Vagina (tissue), 2 donors: ENCODE measurements at regions not wholly inside any gene's neighbourhood (a gene's known extent, or its start where the extent isn't known, plus 50 kb on each side); places are given as distances from the start of the nearest gene placed in this dataset.

Experiments used
- DNase-seq, 2 donors: peaks; one replicate each; pipeline ENCODE4 v3.0.0-alpha.2; 2017; ENCODE audit errors: extremely low spot score in 2 of 2
- H3K27ac ChIP-seq: fragments of 200-600 bp; sonication (generic); one replicate; pipeline ENCODE4 v1.5.1; 2019
- H3K27me3 ChIP-seq: fragments of 200-600 bp; sonication (generic); one replicate; pipeline ENCODE4 v1.5.1; 2019
- H3K36me3 ChIP-seq, 2 donors: fragments of 200-600 bp; sonication (generic); one replicate each; pipeline ENCODE4 v1.5.1; 2017 to 2019
- H3K4me1 ChIP-seq: fragments of 200-600 bp; sonication (generic); one replicate; pipeline ENCODE4 v1.5.1; 2019
- H3K4me3 ChIP-seq, 2 donors: fragments of 200-600 bp; sonication (generic); 1 replicate in 1 of 2; 2 replicates in 1 of 2; pipeline ENCODE4 v1.5.1; 2016 to 2019
- H3K9me3 ChIP-seq: fragments of 200-600 bp; sonication (generic); one replicate; pipeline ENCODE4 v1.5.1; 2019
- CTCF ChIP-seq, 3 experiments: fragments of 450-650 bp in 2 of 3; fragments of 200-600 bp in 1 of 3; sonication (generic) in 1 of 3; IDR thresholded peaks; one replicate each; pipeline ENCODE4 v1.5.1; 2017 to 2019; ENCODE audit warnings: antibody characterized with exemption in 3 of 3, mild to moderate bottlenecking in 2 of 3, moderate library complexity in 2 of 3
- POLR2A ChIP-seq, 2 donors: fragments of 450-650 bp; IDR thresholded peaks; one replicate each; pipeline ENCODE4 v1.6.1; 2017; ENCODE audit warnings: antibody characterized with exemption in 2 of 2, mild to moderate bottlenecking in 2 of 2, moderate library complexity in 2 of 2
- POLR2AphosphoS5 ChIP-seq, 2 donors: sonication (generic); formaldehyde crosslinking; IDR thresholded peaks; one replicate each; pipeline ENCODE4 v1.9.0; 2017; ENCODE audit warnings: antibody characterized with exemption in 2 of 2, mild to moderate bottlenecking in 2 of 2, low read depth in 1 of 2; ENCODE audit not compliant: insufficient read depth in 1 of 2
- intact Hi-C: fragments of 100-400 bp; cut with DNase I; formaldehyde crosslinking; loops from one replicate; pipeline ENCODE4 v1.15.1; 2023

- H3K27ac ChIP-seq: no peak overlapping the region
- intact Hi-C loops: no loop called here
- no peaks in the 10 kb centered on the region for H3K9me3 ChIP-seq
- TF ChIP-seq POLR2A (IDR thresholded peaks at IDR 0.05): no peak
- no peak for TF ChIP-seq CTCF (IDR thresholded peaks at IDR 0.05)
- no peak for TF ChIP-seq POLR2AphosphoS5 (IDR thresholded peaks at IDR 0.05; ENCODE audit: insufficient read depth in 1 of 2, low read depth in 1 of 2)
- no peak overlapping the region for H3K4me3 ChIP-seq
- no peak for DNase-seq
- no peaks in the 10 kb centered on the region for H3K36me3 ChIP-seq
- no peaks in the 10 kb centered on the region for H3K27me3 ChIP-seq
- H3K4me1 ChIP-seq: no peaks in the 10 kb centered on the region
Measured at GRCh38 chr3:82745544-82745943, 984.1 kb upstream of the GBE1 start.

DNA sequence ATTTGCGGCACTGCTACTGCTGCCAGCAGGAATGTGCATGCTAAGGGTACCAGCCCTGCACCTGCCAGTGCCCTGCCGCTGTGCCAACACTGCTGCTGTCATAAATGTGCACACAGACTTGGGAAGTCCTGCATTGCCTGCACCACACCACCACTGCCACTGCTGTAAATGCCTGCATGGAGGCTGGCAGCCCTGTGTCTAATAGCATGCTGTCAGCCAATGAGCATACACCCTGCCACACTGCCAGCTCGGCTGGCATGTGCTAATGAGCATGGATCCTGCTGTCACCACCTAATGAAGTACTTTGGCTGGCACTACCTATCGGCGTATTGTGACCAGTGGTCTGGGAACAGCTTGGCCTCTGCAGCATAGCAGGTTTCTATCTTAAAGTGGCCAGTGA, 981.8 kb upstream of the GBE1 start:
- intact Hi-C loops: no loop called here
- no peaks in the 10 kb centered on the region for H3K27me3 ChIP-seq
- no peak for TF ChIP-seq POLR2AphosphoS5 (IDR thresholded peaks at IDR 0.05; ENCODE audit: insufficient read depth in 1 of 2, low read depth in 1 of 2)
- no peak for TF ChIP-seq POLR2A (IDR thresholded peaks at IDR 0.05)
- no peak for TF ChIP-seq CTCF (IDR thresholded peaks at IDR 0.05)

GRCh38 chr3:82741346-82741745, 979.9 kb upstream of the GBE1 start:
- H3K4me3 ChIP-seq: no peak overlapping the region
- TF ChIP-seq POLR2AphosphoS5 (IDR thresholded peaks at IDR 0.05; ENCODE audit: insufficient read depth in 1 of 2, low read depth in 1 of 2) (no peak), POLR2A (IDR thresholded peaks at IDR 0.05) (no peak), CTCF (IDR thresholded peaks at IDR 0.05) (no peak)
- intact Hi-C loops: no loop called here
- DNase-seq: no peak
- no peaks in the 10 kb centered on the region for H3K27me3 ChIP-seq
- no peaks in the 10 kb centered on the region for H3K36me3 ChIP-seq
- no peaks in the 10 kb centered on the region for H3K9me3 ChIP-seq
- H3K4me1 ChIP-seq: no peaks in the 10 kb centered on the region
- no peak overlapping the region for H3K27ac ChIP-seq

More for the DNA sequence above, 981.8 kb upstream of the GBE1 start:
- Histone ChIP-seq H3K4me1 (no peaks in the 10 kb centered on the region), H3K9me3 (no peaks in the 10 kb centered on the region), H3K36me3 (no peaks in the 10 kb centered on the region), H3K4me3 (no peak overlapping the region), H3K27ac (no peak overlapping the region)
- DNase-seq: no peak

GRCh38 chr3:82739390-82739789, 977.9 kb upstream of the GBE1 start:
- H3K4me1 ChIP-seq: no peaks in the 10 kb centered on the region
- DNase-seq: no peak
- intact Hi-C loops: no loop called here
- no peak overlapping the region for H3K27ac ChIP-seq
- H3K4me3 ChIP-seq: no peak overlapping the region
- no peaks in the 10 kb centered on the region for H3K36me3 ChIP-seq
- TF ChIP-seq POLR2AphosphoS5 (IDR thresholded peaks at IDR 0.05; ENCODE audit: insufficient read depth in 1 of 2, low read depth in 1 of 2): no peak
- no peak for TF ChIP-seq CTCF (IDR thresholded peaks at IDR 0.05)
- no peak for TF ChIP-seq POLR2A (IDR thresholded peaks at IDR 0.05)
- no peaks in the 10 kb centered on the region for H3K27me3 ChIP-seq
- no peaks in the 10 kb centered on the region for H3K9me3 ChIP-seq

- Histone ChIP-seq H3K36me3 (no peaks in the 10 kb centered on the region), H3K4me3 (no peak overlapping the region), H3K27me3 (no peaks in the 10 kb centered on the region), H3K4me1 (no peaks in the 10 kb centered on the region), H3K9me3 (no peaks in the 10 kb centered on the region), H3K27ac (no peak overlapping the region)
- intact Hi-C loops: no loop called here
- no peak for TF ChIP-seq POLR2AphosphoS5 (IDR thresholded peaks at IDR 0.05; ENCODE audit: insufficient read depth in 1 of 2, low read depth in 1 of 2)
- TF ChIP-seq CTCF (IDR thresholded peaks at IDR 0.05): no peak
- no peak for TF ChIP-seq POLR2A (IDR thresholded peaks at IDR 0.05)
- no peak for DNase-seq
Measured at GRCh38 chr3:82736696-82737277, 975.3 kb upstream of the GBE1 start.
